Spleen (tissue), 11 donors: ENCODE measurements at regions not wholly inside any gene's neighbourhood (a gene's known extent, or its start where the extent isn't known, plus 50 kb on each side); places are given as distances from the start of the nearest gene placed in this dataset.

Experiments used
- DNase-seq: peaks from one replicate; pipeline ENCODE4 v3.0.0-alpha.2; 2020
- H3K27ac ChIP-seq, 8 donors: fragments of 200-600 bp; sonication (generic) in 7 of 8; 1 replicate in 4 of 8; 2 replicates in 4 of 8; pipeline versions ENCODE4 v1.5.0 to v1.8.0; 2016 to 2021; ENCODE audit warnings: inconsistent platforms in 4 of 8, mild to moderate bottlenecking in 4 of 8, moderate library complexity in 1 of 8
- H3K27me3 ChIP-seq, 7 donors: fragments of 200-600 bp; sonication (generic) in 6 of 7; replicated peaks in 1 of 7; 1 replicate in 4 of 7; 2 replicates in 3 of 7; pipeline versions ENCODE4 v1.5.0 to v1.8.0; 2016 to 2021; ENCODE audit warnings: inconsistent platforms in 3 of 7, mild to moderate bottlenecking in 1 of 7
- H3K36me3 ChIP-seq, 6 donors: fragments of 200-600 bp; sonication (generic) in 5 of 6; 1 replicate in 4 of 6; 2 replicates in 2 of 6; pipeline versions ENCODE4 v1.5.0 to v1.8.0; 2016 to 2021; ENCODE audit warnings: inconsistent platforms in 2 of 6
- H3K4me1 ChIP-seq, 6 donors: fragments of 200-600 bp; sonication (generic) in 5 of 6; 1 replicate in 3 of 6; 2 replicates in 3 of 6; pipeline versions ENCODE4 v1.5.0 to v1.8.0; 2016 to 2021; ENCODE audit warnings: inconsistent platforms in 3 of 6
- H3K4me3 ChIP-seq, 8 donors: fragments of 200-600 bp; sonication (generic) in 7 of 8; 1 replicate in 4 of 8; 2 replicates in 4 of 8; pipeline versions ENCODE4 v1.5.0 to v1.8.0; 2016 to 2021; ENCODE audit warnings: inconsistent platforms in 4 of 8, mild to moderate bottlenecking in 4 of 8, moderate library complexity in 2 of 8
- H3K9me3 ChIP-seq, 8 donors: fragments of 200-600 bp; sonication (generic) in 7 of 8; 1 replicate in 4 of 8; 2 replicates in 4 of 8; pipeline versions ENCODE4 v1.5.0 to v1.8.0; 2016 to 2021; ENCODE audit warnings: inconsistent platforms in 4 of 8
- POLR2A ChIP-seq, 3 donors: fragments of 450-650 bp; IDR thresholded peaks; one replicate each; pipeline ENCODE4 v1.5.1; 2017; ENCODE audit warnings: antibody characterized with exemption in 3 of 3, mild to moderate bottlenecking in 1 of 3
- POLR2AphosphoS5 ChIP-seq, 3 donors: sonication (generic); formaldehyde crosslinking; IDR thresholded peaks; one replicate each; pipeline ENCODE4 v1.5.1; 2017; ENCODE audit warnings: antibody characterized with exemption in 3 of 3
- WGBS, 5 donors: extraction: QIAGEN DNeasy Blood & Tissue Kit in 3 of 5; methylation state at CpG; one replicate each; pipeline versions ENCODE4 v1.1.5 to v1.1.7; 2013 to 2018; 5-methylcytosine and 5-hydroxymethylcytosine counted together
- intact Hi-C: fragments of 100-400 bp; cut with DNase I; formaldehyde crosslinking; loops from one replicate; pipeline ENCODE4 v1.15.0; 2023; ENCODE audit warnings: low total_unique reads
- TF ChIP-seq, protein P1 (sequence below), 11 experiments: fragments of 200-600 bp in 7 of 11; fragments of 450-650 bp in 4 of 11; sonication (generic) in 4 of 11; IDR thresholded peaks in 8 of 11; conservative IDR thresholded peaks in 3 of 11; 1 replicate in 7 of 11; 2 replicates in 4 of 11; pipeline versions ENCODE4 v1.4.0 to v1.8.0; 2016 to 2021; ENCODE audit warnings: antibody characterized with exemption in 11 of 11, inconsistent platforms in 4 of 11, mild to moderate bottlenecking in 1 of 11
- donor health status: healthy with polysubstance abuse.
- donor health status: DM: no; HTN: no; CAD: no; lungs with moderate emphysema.
- donor health status: DM: no; HTN: no; CAD: no.
- donor health status: Bipolar disorder and iron deficiency.
- donor health status: healthy.
- donor health status: DM: no; HTN: no; CAD: no.
- donor health status: DM: yes; HTN: yes; CAD: no.

DNA sequence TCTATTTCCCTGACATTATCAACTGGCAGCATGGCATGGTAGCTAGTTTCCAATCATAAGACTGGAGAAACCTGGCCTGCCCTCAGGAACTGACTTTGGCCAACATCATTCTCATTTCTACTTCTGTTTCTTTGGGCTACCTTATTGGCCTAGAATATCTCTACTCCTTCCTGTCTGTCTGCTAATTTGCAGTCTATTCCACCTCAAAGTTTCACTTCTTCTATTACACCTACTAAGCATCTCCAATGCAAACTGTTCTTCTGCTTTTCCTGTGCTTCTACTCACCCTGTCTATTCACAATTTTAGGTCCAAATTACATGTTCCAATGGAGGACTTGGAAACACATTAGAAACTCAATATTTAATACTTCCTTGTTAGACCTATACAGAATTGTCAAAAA is 65.6 kb downstream of the ZNF503 start:
- no peaks in the 10 kb centered on the region for H3K36me3 ChIP-seq
- TF ChIP-seq POLR2AphosphoS5 (IDR thresholded peaks at IDR 0.05) = no peak
- TF ChIP-seq POLR2A (IDR thresholded peaks at IDR 0.05) = no peak
- TF ChIP-seq, protein P1, sequence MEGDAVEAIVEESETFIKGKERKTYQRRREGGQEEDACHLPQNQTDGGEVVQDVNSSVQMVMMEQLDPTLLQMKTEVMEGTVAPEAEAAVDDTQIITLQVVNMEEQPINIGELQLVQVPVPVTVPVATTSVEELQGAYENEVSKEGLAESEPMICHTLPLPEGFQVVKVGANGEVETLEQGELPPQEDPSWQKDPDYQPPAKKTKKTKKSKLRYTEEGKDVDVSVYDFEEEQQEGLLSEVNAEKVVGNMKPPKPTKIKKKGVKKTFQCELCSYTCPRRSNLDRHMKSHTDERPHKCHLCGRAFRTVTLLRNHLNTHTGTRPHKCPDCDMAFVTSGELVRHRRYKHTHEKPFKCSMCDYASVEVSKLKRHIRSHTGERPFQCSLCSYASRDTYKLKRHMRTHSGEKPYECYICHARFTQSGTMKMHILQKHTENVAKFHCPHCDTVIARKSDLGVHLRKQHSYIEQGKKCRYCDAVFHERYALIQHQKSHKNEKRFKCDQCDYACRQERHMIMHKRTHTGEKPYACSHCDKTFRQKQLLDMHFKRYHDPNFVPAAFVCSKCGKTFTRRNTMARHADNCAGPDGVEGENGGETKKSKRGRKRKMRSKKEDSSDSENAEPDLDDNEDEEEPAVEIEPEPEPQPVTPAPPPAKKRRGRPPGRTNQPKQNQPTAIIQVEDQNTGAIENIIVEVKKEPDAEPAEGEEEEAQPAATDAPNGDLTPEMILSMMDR (IDR thresholded peaks at IDR 0.05 in 8 of 11, conservative IDR thresholded peaks at IDR 0.05 in 3 of 11) = no peak

GRCh38 chr10:75335191-75335590 is 66.4 kb downstream of the ZNF503 start:
- Histone ChIP-seq H3K36me3 (no peaks in the 10 kb centered on the region), H3K4me3 (no peak overlapping the region), H3K9me3 (peaks cover 0 to 6% (median 0%) of the 10 kb centered on the region in 8 donors), H3K27me3 (peaks cover 0 to 13% (median 0%) of the 10 kb centered on the region in 7 donors), H3K4me1 (no peaks in the 10 kb centered on the region), H3K27ac (no peak overlapping the region)
- intact Hi-C loops = no loop called here
- WGBS, 5 donors = 58 to 89% (median 81%) methylated on average over 1 of the region's 1 CpG
- DNase-seq = no peak
- TF ChIP-seq, protein P1 (IDR thresholded peaks at IDR 0.05 in 8 of 11, conservative IDR thresholded peaks at IDR 0.05 in 3 of 11) = no peak

More for the DNA sequence above, 65.6 kb downstream of the ZNF503 start:
- peaks cover 0 to 12% (median 0%) of the 10 kb centered on the region in 7 donors for H3K27me3 ChIP-seq
- no peak overlapping the region for H3K4me3 ChIP-seq
- intact Hi-C loops = no loop called here
- DNase-seq = no peak
- peaks cover 0 to 6% (median 0%) of the 10 kb centered on the region in 8 donors for H3K9me3 ChIP-seq
- H3K27ac ChIP-seq = no peak overlapping the region
- H3K4me1 ChIP-seq = no peaks in the 10 kb centered on the region

DNA sequence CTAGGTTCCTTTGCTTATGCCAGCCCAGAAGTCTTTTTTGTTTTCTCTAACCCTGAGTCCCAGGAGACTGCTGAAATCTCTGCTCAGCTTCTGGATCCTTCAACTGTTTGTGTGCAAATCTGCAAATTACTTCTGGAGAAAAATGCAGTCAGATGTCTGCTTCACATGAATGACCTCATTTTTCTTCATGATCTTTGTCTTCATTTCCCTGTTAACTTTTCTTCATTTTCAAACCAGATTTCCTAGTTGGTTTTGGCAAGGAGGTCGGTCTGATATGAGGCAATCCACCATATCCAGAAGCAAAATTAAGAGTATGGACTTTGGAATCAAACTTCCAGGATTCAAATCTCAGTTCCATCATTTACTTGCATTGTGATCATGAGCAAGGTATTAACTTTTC is 66.8 kb downstream of the ZNF503 start:
- Histone ChIP-seq H3K4me1 (no peaks in the 10 kb centered on the region), H3K9me3 (peaks cover 0 to 6% (median 0%) of the 10 kb centered on the region in 8 donors), H3K36me3 (no peaks in the 10 kb centered on the region), H3K4me3 (no peak overlapping the region), H3K27ac (no peak overlapping the region), H3K27me3 (peaks cover 0 to 13% (median 0%) of the 10 kb centered on the region in 7 donors)
- TF ChIP-seq POLR2A (IDR thresholded peaks at IDR 0.05) (no peak), POLR2AphosphoS5 (IDR thresholded peaks at IDR 0.05) (no peak)
- TF ChIP-seq, protein P1 (IDR thresholded peaks at IDR 0.05 in 8 of 11, conservative IDR thresholded peaks at IDR 0.05 in 3 of 11) = no peak
- no peak for DNase-seq
- intact Hi-C loops = no loop called here
- 64 to 82% (median 75%) methylated on average over 1 of the region's 1 CpG for WGBS, 5 donors

GRCh38 chr10:75332081-75332480 is 69.5 kb downstream of the ZNF503 start:
- no peak overlapping the region for H3K4me3 ChIP-seq
- H3K36me3 ChIP-seq = no peaks in the 10 kb centered on the region
- intact Hi-C loops = no loop called here
- TF ChIP-seq POLR2AphosphoS5 (IDR thresholded peaks at IDR 0.05) (no peak), POLR2A (IDR thresholded peaks at IDR 0.05) (no peak)
- TF ChIP-seq, protein P1 (IDR thresholded peaks at IDR 0.05 in 8 of 11, conservative IDR thresholded peaks at IDR 0.05 in 3 of 11) = no peak
- H3K27ac ChIP-seq = no peak overlapping the region
- peaks cover 0 to 5% (median 0%) of the 10 kb centered on the region in 6 donors for H3K4me1 ChIP-seq
- peaks cover 0 to 6% (median 0%) of the 10 kb centered on the region in 8 donors for H3K9me3 ChIP-seq
- 93 to 98% (median 97%) methylated on average over 1 of the region's 1 CpG for WGBS, 5 donors
- DNase-seq = no peak
- H3K27me3 ChIP-seq = peaks cover 0 to 13% (median 0%) of the 10 kb centered on the region in 7 donors
